Right kidney (tissue), 1 donor: ENCODE measurements at regions not wholly inside any gene's neighbourhood (a gene's known extent, or its start where the extent isn't known, plus 50 kb on each side); places are given as distances from the start of the nearest gene placed in this dataset.
"Not testable (repeated sequence)": the region's sequence is repeated elsewhere in the genome, so short reads cannot be mapped to it uniquely, and the experiment has no call there.

ENCODE experiments used
- DNase-seq: peaks from one replicate; pipeline ENCODE4 v3.0.0-alpha.2; 2016

GRCh38 chr10:93221171-93221496 lies 147.4 kb downstream of the CYP26A1 start:
- DNase-seq, result no peak

- DNase-seq, result no peak
Measured at GRCh38 chr10:93221521-93221920, 147.8 kb downstream of the CYP26A1 start.

- DNase-seq, result no peak
Measured at GRCh38 chr10:93222211-93222754, 148.6 kb downstream of the CYP26A1 start.

GRCh38 chr10:93222876-93223275 lies 149.2 kb downstream of the CYP26A1 start:
- no peak for DNase-seq

- no peak for DNase-seq
Measured at GRCh38 chr10:93223336-93223735, 149.6 kb downstream of the CYP26A1 start.

DNA sequence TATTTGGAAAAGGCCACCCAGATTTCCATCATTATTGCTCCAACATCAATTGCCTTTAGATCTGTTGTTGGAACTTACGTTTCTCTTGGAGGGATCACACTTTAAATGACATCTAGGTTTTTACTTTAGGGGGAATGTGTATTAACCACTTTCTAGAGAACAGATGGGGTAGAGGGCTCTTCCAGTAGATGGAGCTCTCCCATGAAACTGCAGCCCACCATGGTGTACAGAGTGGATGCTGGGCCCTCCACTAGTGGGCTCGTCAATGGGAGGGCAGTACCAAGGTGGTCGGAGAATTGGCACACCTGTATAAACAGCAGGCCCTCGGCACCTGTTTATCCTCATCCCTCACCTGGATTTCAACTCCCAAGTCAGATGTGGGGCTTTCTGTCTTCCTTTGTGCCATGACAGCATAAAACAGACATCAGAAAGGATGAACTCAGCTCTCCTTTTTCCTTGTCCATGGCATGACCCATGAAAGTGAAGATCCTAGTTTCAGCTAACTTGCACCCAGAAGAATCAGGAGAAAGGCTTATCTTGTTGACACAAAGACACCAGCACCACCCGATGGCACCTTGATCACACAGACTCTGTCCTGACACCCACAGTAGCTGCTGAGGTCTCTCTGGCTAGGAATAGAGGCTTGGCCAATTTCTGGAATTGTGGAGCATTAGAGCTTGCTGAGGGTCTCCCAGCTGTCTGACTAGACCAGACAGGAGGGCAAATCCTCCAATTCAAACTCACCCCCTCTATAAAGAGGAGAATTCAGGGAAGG lies 150.5 kb downstream of the CYP26A1 start:
- no peak for DNase-seq

GRCh38 chr10:93225938-93226337 lies 152.2 kb downstream of the CYP26A1 start:
- DNase-seq, result no peak

- DNase-seq, result no peak
Measured at GRCh38 chr10:93226619-93227018, 152.9 kb downstream of the CYP26A1 start.

DNA sequence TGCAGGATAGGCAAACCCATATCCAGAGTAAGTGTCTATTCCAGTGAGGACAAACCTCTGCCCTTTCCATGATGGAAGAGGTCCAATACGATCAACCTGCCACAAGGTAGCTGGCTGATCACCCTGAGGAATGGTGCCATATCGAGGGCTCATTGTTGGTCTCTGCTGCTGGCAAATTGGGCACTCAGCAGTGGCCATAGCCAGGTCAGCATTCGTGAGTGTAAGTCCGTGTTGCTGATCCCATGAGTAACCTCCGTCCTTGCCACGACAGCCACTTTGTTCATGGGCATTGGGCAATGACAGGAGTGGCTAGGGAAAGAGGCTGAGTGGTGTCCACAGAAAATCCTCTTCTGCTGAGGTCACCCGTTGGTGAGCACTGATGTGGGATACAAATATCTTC lies 156.9 kb downstream of the CYP26A1 start:
- not testable (repeated sequence) for DNase-seq

DNA sequence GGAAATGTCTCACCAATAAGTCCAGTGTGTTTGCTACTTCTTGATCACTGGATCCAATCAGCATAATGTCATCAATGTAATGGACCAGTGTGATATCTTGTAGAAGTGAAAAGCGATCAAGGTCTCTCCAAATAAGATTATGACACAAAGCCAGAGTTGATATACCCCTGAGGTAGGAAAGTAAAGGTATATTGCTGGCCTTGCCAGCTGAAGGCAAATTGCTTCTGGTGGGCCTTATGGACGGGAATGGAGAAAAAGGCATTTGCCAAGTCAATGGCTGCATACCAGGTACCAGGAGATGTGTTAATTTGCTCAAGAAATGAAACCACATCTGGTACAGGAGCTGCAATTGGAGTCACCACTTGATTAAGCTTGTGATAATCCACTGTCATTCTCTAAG lies 158.5 kb downstream of the CYP26A1 start:
- not testable (repeated sequence) for DNase-seq

- DNase-seq, result not testable (repeated sequence)
Measured at GRCh38 chr10:93234940-93235339, 161.2 kb downstream of the CYP26A1 start.

DNA sequence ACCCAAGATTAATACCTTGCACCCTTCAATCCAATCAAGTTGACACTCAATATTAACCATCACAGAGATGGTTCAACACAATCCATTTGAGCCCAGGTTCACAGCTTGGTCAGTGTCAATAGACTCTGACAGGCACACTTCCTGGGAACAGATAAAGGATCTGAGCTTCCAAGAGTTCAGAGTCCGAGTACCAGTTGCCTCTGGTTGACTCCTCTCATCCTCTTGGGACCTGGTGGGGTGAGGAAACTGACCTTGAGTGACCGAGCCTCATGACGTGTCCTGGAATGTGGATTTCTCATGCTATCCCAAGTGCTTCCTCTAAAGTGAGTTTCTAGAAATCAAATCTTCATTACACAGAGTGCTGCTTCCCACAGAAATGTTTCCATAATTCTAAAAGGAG lies 162.0 kb downstream of the CYP26A1 start:
- DNase-seq, result no peak

DNA sequence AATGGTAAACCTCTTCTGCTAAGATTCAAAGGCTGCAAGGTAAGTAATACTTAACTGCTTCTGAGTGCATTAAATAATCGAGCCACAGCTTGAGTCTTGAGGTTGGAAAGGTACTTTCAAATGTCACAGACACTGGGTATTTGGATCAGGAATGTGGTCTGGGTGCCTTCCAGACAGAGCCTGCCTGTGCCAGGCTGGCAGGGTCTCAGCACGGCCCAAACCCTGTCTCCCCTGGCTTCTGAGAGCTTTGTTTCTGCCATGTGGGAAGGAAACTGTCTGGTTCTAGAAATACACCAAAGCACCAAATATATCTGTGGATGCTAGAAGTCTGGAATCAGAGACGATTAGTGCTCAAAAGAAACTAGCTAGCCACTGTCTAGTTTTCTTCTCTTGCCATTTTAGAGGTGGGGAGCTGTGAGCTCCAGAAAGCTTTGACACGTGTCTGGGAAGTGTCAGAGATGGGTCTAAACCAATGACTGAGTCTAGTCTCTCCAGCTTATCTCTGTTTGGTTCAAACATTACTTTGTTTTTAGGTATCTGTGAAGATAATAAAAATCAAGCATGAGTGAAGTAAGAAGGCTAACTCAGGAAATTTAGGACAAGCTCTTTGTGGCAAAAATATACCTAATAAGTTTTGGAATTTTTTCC lies 162.8 kb downstream of the CYP26A1 start:
- DNase-seq, result no peak

DNA sequence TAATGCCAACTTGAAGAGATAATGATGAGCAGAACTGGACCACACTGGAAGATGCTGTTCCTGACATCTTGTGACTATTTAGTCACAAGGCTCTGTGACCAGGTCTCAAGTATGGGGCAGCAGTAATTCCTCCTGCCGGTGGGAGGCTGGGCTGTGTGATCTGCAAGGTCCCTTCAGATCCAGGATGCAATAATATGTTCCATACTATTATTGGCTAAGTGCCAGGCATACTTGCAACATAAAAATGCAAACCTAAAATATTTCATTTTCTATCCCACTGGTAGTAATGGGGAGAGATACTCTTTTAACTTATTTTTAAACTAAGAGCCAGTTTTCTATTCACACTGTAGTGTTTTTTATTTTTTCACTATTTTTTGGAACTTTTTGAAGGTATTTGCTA lies 171.5 kb downstream of the CYP26A1 start:
- no peak for DNase-seq

GRCh38 chr10:93245779-93246178 lies 172.1 kb downstream of the CYP26A1 start:
- DNase-seq, result no peak

- DNase-seq, result no peak
Measured at GRCh38 chr10:93248583-93249227, 175.0 kb downstream of the CYP26A1 start.

- no peak for DNase-seq
Measured at GRCh38 chr10:93250010-93250409, 176.3 kb downstream of the CYP26A1 start.

DNA sequence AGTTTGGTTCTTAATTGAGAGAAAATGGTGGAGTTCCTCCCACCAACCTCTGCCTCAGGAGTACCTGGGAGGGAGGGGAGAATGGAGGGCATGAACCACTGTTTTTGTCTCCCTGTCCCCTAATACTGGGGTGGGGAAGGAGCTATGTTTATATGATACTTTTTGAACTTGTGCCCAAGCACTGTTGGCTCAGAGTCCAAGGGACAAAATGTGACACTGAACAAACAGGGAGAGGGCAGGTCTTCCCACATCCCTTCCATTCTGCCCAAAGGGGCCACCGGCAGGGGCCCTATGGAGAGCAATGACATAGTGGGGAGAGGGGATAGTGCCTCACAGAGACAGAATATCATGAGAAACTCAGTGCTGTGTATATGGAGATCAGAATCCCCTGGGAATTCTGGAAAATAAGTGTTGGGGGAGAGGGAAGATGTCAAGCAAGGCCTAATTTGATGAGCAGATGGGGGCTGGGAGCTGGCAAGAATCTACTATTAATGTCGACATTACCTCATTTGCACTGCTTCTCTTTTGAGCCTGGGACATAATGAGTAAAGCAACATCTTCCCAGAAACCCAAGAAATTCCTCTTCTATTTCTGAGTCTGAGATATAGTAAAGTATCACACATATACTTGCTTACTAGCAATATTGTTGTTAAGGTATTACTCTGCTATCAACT lies 180.6 kb downstream of the CYP26A1 start:
- DNase-seq, result no peak

GRCh38 chr10:93255546-93255945 lies 181.9 kb downstream of the CYP26A1 start:
- DNase-seq, result no peak
